Peyer's patch (tissue), 4 donors: ENCODE measurements at regions not wholly inside any gene's neighbourhood (a gene's known extent, or its start where the extent isn't known, plus 50 kb on each side); places are given as distances from the start of the nearest gene placed in this dataset.

Source experiments
- DNase-seq, 3 donors: peaks; one replicate each; pipeline ENCODE4 v3.0.0-alpha.2; 2017 to 2019
- H3K27ac ChIP-seq, 4 donors: fragments of 200-600 bp; sonication (generic); one replicate each; pipeline ENCODE4 v1.5.1; 2016 to 2019
- H3K27me3 ChIP-seq, 2 donors: fragments of 200-600 bp; sonication (generic); one replicate each; pipeline ENCODE4 v1.5.1; 2019
- H3K36me3 ChIP-seq, 3 donors: fragments of 200-600 bp; sonication (generic); one replicate each; pipeline ENCODE4 v1.5.1; 2016 to 2019
- H3K4me1 ChIP-seq, 4 donors: fragments of 200-600 bp; sonication (generic); one replicate each; pipeline ENCODE4 v1.5.1; 2016 to 2019
- H3K4me3 ChIP-seq, 4 donors: fragments of 200-600 bp; sonication (generic); 1 replicate in 3 of 4; 2 replicates in 1 of 4; pipeline ENCODE4 v1.5.1; 2016 to 2019; ENCODE audit warnings: mild to moderate bottlenecking in 1 of 4
- H3K9me3 ChIP-seq, 4 donors: fragments of 200-600 bp; sonication (generic); one replicate each; pipeline ENCODE4 v1.5.1; 2016 to 2019; ENCODE audit warnings: mild to moderate bottlenecking in 1 of 4
- CTCF ChIP-seq, 6 experiments: fragments of 450-650 bp in 4 of 6; fragments of 200-600 bp in 2 of 6; sonication (generic) in 1 of 6; IDR thresholded peaks; one replicate each; pipeline ENCODE4 v1.5.1; 2017 to 2019; ENCODE audit warnings: antibody characterized with exemption in 6 of 6, mild to moderate bottlenecking in 3 of 6, moderate library complexity in 1 of 6
- POLR2A ChIP-seq, 2 donors: fragments of 450-650 bp; IDR thresholded peaks; one replicate each; pipeline ENCODE4 v1.5.1; 2017; ENCODE audit warnings: antibody characterized with exemption in 2 of 2, mild to moderate bottlenecking in 2 of 2, moderate library complexity in 2 of 2

DNA sequence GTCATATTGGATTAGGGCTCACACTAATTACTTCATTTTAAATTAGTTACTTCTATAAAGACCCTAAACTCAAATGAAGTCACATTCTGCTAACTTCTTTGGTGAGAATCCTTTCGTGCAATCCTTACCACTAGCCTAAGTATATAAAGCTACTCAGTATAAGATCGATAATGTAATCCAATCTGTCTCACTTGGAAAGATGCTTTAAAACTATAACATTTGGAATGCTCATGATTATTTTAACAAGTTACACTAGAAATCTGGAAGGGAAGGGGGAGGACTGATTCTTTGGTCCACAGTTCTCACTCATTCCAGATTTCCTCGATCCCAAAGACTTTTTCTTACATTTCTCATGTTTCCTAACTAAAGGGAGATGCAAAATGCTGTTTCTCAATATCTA, 336.4 kb upstream of the SLIT2 start:
- no peak overlapping the region for H3K27ac ChIP-seq
- no peaks in the 10 kb centered on the region for H3K27me3 ChIP-seq
- no peaks in the 10 kb centered on the region for H3K36me3 ChIP-seq
- no peaks in the 10 kb centered on the region for H3K9me3 ChIP-seq
- TF ChIP-seq POLR2A (IDR thresholded peaks at IDR 0.05) (no peak), CTCF (IDR thresholded peaks at IDR 0.05) (no peak)
- DNase-seq, result no peak
- no peaks in the 10 kb centered on the region for H3K4me1 ChIP-seq
- H3K4me3 ChIP-seq, result no peak overlapping the region

GRCh38 chr4:19913650-19914049, 338.1 kb upstream of the SLIT2 start:
- TF ChIP-seq CTCF (IDR thresholded peaks at IDR 0.05), result no peak
- no peak for TF ChIP-seq POLR2A (IDR thresholded peaks at IDR 0.05)
- Histone ChIP-seq H3K4me1 (no peaks in the 10 kb centered on the region), H3K36me3 (no peaks in the 10 kb centered on the region), H3K27me3 (no peaks in the 10 kb centered on the region), H3K27ac (no peak overlapping the region), H3K4me3 (no peak overlapping the region), H3K9me3 (no peaks in the 10 kb centered on the region)
- DNase-seq, result no peak

DNA sequence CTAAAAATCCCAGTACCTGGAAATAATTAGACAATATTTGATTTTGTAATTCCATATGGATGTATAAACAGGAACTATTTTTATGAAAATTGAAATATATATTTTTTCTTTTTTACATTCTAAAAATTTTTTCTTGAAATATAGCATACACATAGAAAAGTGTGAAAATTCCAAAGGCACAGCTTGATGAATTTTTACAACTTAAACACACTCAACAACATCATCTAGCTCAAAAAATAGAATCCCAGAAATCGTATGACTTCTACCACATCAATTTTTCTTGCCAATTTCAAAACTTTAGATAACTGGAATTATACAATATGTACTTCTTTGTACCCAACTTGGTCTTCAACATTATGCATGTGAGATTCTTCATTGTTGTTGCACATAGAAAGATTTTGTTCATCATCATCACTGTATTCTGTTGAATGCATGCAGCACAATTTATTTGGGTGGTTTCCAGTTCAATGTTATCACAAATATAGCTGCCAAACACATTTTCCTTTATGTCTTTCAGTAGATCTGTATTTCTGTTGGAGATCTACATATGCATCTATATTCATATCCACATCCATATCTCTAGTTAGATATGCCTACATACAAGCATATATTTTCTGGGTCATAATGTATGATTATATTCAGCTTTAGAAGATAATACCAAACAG, 340.7 kb upstream of the SLIT2 start:
- H3K27ac ChIP-seq, result no peak overlapping the region
- no peak overlapping the region for H3K4me3 ChIP-seq
- H3K4me1 ChIP-seq, result no peaks in the 10 kb centered on the region
- H3K27me3 ChIP-seq, result no peaks in the 10 kb centered on the region
- no peaks in the 10 kb centered on the region for H3K9me3 ChIP-seq
- H3K36me3 ChIP-seq, result no peaks in the 10 kb centered on the region
- no peak for TF ChIP-seq POLR2A (IDR thresholded peaks at IDR 0.05)
- TF ChIP-seq CTCF (IDR thresholded peaks at IDR 0.05), result no peak
- no peak for DNase-seq

- H3K4me1 ChIP-seq, result no peaks in the 10 kb centered on the region
- H3K27ac ChIP-seq, result no peak overlapping the region
- no peaks in the 10 kb centered on the region for H3K27me3 ChIP-seq
- TF ChIP-seq CTCF (IDR thresholded peaks at IDR 0.05) (no peak), POLR2A (IDR thresholded peaks at IDR 0.05) (no peak)
- H3K4me3 ChIP-seq, result no peak overlapping the region
- no peaks in the 10 kb centered on the region for H3K9me3 ChIP-seq
- H3K36me3 ChIP-seq, result no peaks in the 10 kb centered on the region
- DNase-seq, result no peak
Measured at GRCh38 chr4:19905024-19905423, 346.7 kb upstream of the SLIT2 start.

GRCh38 chr4:19888587-19888986, 363.1 kb upstream of the SLIT2 start:
- no peak overlapping the region for H3K4me3 ChIP-seq
- H3K27ac ChIP-seq, result no peak overlapping the region
- H3K36me3 ChIP-seq, result no peaks in the 10 kb centered on the region
- H3K4me1 ChIP-seq, result no peaks in the 10 kb centered on the region
- no peaks in the 10 kb centered on the region for H3K9me3 ChIP-seq
- TF ChIP-seq CTCF (IDR thresholded peaks at IDR 0.05) (no peak), POLR2A (IDR thresholded peaks at IDR 0.05) (no peak)
- DNase-seq, result no peak
- H3K27me3 ChIP-seq, result no peaks in the 10 kb centered on the region

DNA sequence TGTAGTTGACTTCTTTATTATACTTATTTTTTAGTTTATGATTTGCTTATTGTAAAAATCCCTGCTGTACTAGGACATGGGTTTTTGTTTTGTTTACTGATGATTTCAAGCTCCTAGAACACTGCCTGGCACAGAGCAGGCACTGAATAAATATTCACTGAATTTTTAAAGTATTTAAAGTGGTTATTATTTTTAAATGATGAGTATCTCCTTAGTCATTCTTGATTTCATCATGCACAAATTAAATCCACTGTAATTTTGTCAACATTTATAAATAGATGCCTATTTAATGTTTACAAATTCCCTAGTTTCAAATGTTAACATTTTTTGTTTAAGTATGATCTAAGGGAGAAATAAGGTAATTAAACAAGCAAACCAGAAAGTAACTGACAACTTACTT, 367.9 kb upstream of the SLIT2 start:
- no peak for DNase-seq
- no peaks in the 10 kb centered on the region for H3K4me1 ChIP-seq
- no peaks in the 10 kb centered on the region for H3K27me3 ChIP-seq
- TF ChIP-seq CTCF (IDR thresholded peaks at IDR 0.05), result no peak
- no peak for TF ChIP-seq POLR2A (IDR thresholded peaks at IDR 0.05)
- H3K9me3 ChIP-seq, result no peaks in the 10 kb centered on the region
- no peak overlapping the region for H3K27ac ChIP-seq
- H3K4me3 ChIP-seq, result no peak overlapping the region
- H3K36me3 ChIP-seq, result no peaks in the 10 kb centered on the region
